ENCODE measurements at regions not wholly inside any gene's neighbourhood (a gene's known extent, or its start where the extent isn't known, plus 50 kb on each side); places are given as distances from the start of the nearest gene placed in this dataset.

DNA sequence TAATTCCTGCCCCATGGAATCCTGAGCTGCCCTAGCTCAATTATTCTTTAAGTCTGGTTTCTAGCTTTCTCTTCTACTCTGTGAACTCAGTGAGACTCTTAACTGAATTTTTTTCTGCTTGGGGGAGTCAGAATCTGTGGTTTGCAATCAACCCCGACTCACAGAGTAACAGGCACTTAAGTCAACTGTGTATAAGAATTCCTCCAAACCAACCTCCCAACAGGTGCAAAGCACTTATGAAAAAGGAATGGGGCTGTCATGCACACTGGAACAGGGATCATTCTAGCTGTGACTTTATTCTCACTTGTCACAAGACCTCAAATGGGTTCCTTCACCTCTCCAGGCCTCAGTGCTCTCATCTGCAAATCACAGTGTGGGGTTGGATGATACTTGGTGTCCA lies 60.3 kb upstream of the SYT6 start:
- no peak for DNase-seq (ENCODE audit: low read depth)

DNA sequence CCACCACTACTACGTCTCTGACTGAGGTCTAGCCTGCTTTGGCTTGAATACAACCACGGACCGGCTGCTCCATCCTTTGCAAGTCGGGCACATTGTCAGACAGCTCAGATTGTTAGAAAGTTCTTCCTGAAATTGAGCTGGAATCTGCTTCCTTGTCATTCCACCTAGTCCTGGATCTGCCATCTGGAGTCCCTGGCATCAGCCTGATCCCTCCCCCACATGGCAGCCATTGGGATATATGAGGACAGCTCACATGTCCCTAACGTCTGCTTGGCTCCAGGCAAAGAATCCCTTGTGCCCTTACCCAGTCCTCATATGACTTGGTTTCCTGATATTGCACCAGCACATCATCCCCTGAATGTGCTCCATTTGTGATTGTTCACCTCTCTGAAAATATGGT lies 56.3 kb upstream of the SYT6 start:
- DNase-seq (ENCODE audit: low read depth): no peak
- no peak for TF ChIP-seq CTCF (IDR thresholded peaks at IDR 0.05; ENCODE audit: insufficient read depth, low read depth, low read length)
- H3K4me3 ChIP-seq (ENCODE audit: low read depth, low read length): no peak overlapping the region

More for the DNA sequence above, 60.3 kb upstream of the SYT6 start:
- no peak overlapping the region for H3K4me3 ChIP-seq (ENCODE audit: low read depth, low read length)
- no peak for TF ChIP-seq CTCF (IDR thresholded peaks at IDR 0.05; ENCODE audit: insufficient read depth, low read depth, low read length)

GRCh38 chr1:114208714-114209113 lies 55.0 kb upstream of the SYT6 start:
- no peak overlapping the region for H3K4me3 ChIP-seq (ENCODE audit: low read depth, low read length)
- no peak for DNase-seq (ENCODE audit: low read depth)
- no peak for TF ChIP-seq CTCF (IDR thresholded peaks at IDR 0.05; ENCODE audit: insufficient read depth, low read depth, low read length)

DNA sequence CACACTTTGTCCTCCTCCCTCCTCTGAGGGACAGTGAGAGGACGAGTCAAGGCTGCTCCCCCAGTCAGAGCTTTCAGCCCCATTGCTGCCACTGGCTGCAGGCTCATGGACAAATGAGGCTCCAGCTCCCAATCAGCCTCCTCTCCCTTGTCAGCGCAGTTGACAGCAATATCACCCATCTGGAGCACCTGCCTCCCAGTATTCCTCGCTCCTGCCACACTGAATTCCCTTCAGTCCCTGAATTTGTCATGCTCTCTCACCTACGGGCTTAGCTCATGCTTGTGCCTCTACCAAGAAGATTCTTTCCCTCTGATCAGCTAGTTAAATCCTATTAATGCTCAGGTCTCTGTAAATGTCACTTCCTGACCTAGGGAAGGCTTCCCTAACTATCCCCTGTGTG lies 54.4 kb upstream of the SYT6 start:
- no peak for DNase-seq (ENCODE audit: low read depth)
- TF ChIP-seq CTCF (IDR thresholded peaks at IDR 0.05; ENCODE audit: insufficient read depth, low read depth, low read length): no peak
- no peak overlapping the region for H3K4me3 ChIP-seq (ENCODE audit: low read depth, low read length)

DNA sequence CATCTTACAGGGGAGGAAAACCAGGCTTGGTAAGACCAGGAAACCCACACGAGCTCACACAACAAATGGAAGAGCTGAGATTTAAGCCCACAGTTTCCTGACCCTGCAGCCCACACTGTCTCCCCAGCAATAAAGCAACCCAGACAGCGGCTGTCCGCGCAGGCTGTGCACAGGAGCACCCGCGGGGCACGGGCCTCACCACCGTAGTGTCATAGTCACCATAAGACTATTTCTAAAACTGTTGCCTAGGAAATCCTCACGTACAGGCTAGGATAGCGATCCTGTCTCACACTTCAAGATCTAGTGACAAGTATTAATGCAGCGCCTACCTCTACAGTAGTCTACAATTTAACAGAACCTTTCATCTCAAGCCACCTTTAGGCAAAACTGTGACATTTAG lies 54.0 kb upstream of the SYT6 start:
- no peak for TF ChIP-seq CTCF (IDR thresholded peaks at IDR 0.05; ENCODE audit: insufficient read depth, low read depth, low read length)
- no peak for DNase-seq (ENCODE audit: low read depth)
- no peak overlapping the region for H3K4me3 ChIP-seq (ENCODE audit: low read depth, low read length)

- TF ChIP-seq CTCF (IDR thresholded peaks at IDR 0.05; ENCODE audit: insufficient read depth, low read depth, low read length): no peak
- no peak for DNase-seq (ENCODE audit: low read depth)
- H3K4me3 ChIP-seq (ENCODE audit: low read depth, low read length): no peak overlapping the region
Measured at GRCh38 chr1:114206392-114206791, 52.7 kb upstream of the SYT6 start.

DNA sequence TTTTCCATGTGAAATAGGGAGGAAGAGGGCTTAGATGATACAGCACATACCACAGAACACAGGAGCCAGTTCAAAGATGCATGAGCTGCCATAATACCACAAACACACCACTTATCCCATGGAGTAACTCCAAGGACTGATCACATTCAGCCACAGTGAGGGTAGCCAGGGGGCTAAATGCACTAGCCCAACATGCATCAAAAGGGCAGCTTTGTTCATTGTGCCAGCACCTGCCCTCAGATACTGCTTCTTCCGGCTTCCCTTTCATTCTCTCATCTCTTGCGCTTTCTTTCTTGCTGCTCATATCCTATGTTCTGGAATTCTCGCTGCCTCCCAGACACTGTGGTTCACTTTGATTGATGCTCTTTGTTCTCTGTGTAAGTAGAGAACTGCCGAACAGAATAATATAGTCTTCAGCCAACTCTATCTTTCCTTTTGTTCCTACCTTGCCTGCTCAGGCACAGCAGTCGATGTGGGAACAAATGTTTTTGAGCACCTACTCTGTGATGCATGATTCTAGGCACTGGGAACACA lies 50.0 kb upstream of the SYT6 start:
- no peak for DNase-seq (ENCODE audit: low read depth)
- no peak overlapping the region for H3K4me3 ChIP-seq (ENCODE audit: low read depth, low read length)
- no peak for TF ChIP-seq CTCF (IDR thresholded peaks at IDR 0.05; ENCODE audit: insufficient read depth, low read depth, low read length)

Data from fibroblast of villous mesenchyme (primary cell).